Sigmoid colon (tissue), 6 donors: ENCODE measurements at regions not wholly inside any gene's neighbourhood (a gene's known extent, or its start where the extent isn't known, plus 50 kb on each side); places are given as distances from the start of the nearest gene placed in this dataset.

ENCODE experiments used
- DNase-seq: peaks from one replicate; pipeline ENCODE4 v3.0.0-alpha.2; 2019
- H3K27ac ChIP-seq, 4 donors: fragments of 200-600 bp; sonication (generic); one replicate each; pipeline ENCODE4 v1.5.1; 2016 to 2019; ENCODE audit warnings: mild to moderate bottlenecking in 1 of 4
- H3K27me3 ChIP-seq, 3 donors: fragments of 200-600 bp; sonication (generic); one replicate each; pipeline ENCODE4 v1.5.1; 2019; ENCODE audit warnings: mild to moderate bottlenecking in 1 of 3
- H3K36me3 ChIP-seq, 4 donors: fragments of 200-600 bp; sonication (generic); one replicate each; pipeline ENCODE4 v1.5.1; 2016 to 2019
- H3K4me1 ChIP-seq, 4 donors: fragments of 200-600 bp; sonication (generic); one replicate each; pipeline ENCODE4 v1.5.1; 2017 to 2019
- H3K4me3 ChIP-seq, 4 donors: fragments of 200-600 bp; sonication (generic); one replicate each; pipeline ENCODE4 v1.5.1; 2017 to 2019; ENCODE audit warnings: mild to moderate bottlenecking in 2 of 4, moderate library complexity in 1 of 4
- H3K9me3 ChIP-seq, 4 donors: fragments of 200-600 bp in 3 of 4; sonication (generic) in 3 of 4; one replicate each; pipeline versions ENCODE4 v1.5.1 to v1.6.1; 2013 to 2019
- CTCF ChIP-seq, 4 experiments: fragments of 450-650 bp in 3 of 4; fragments of 200-600 bp in 1 of 4; IDR thresholded peaks; one replicate each; pipeline ENCODE4 v1.5.1; 2016 to 2019; ENCODE audit warnings: antibody characterized with exemption in 4 of 4, mild to moderate bottlenecking in 3 of 4, moderate library complexity in 2 of 4
- EP300 ChIP-seq, 4 donors: sonication (generic); formaldehyde crosslinking; IDR thresholded peaks; one replicate each; pipeline ENCODE4 v1.6.1; 2017; ENCODE audit warnings: antibody characterized with exemption in 4 of 4
- POLR2A ChIP-seq, 2 donors: fragments of 450-650 bp; IDR thresholded peaks; one replicate each; pipeline ENCODE4 v1.6.1; 2016; ENCODE audit warnings: antibody characterized with exemption in 2 of 2, mild to moderate bottlenecking in 2 of 2, moderate library complexity in 2 of 2
- POLR2AphosphoS5 ChIP-seq, 4 donors: sonication (generic); formaldehyde crosslinking; IDR thresholded peaks; one replicate each; pipeline ENCODE4 v1.6.1; 2017; ENCODE audit warnings: antibody characterized with exemption in 4 of 4
- WGBS, 2 donors: extraction: QIAGEN DNeasy Blood & Tissue Kit; methylation state at CpG; one replicate each; pipeline ENCODE4 v1.1.7; 2013; 5-methylcytosine and 5-hydroxymethylcytosine counted together
- intact Hi-C: fragments of 100-400 bp; cut with DNase I; formaldehyde crosslinking; loops from one replicate; pipeline ENCODE4 v1.15.1; 2023
- donor health status: healthy with polysubstance abuse.
- donor health status: healthy.

DNA sequence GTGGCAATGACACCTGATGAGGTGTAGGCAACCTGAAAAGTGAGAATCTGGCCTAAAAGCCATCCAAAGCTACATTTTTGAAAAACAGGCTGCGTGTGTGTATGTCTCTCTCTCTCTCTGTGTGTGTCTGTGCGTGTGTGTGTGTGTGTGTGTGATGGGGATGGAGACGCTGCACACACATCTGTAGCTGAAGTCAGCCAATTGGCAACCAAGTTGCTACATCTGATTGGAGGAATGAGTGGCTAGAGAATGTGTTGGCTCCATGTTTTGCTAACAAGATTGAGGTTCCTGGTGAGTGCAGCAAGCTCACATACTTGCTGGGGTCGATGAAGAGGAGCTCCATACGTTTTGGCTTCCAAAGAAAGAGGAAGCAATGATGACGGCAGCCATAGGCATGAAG is 311.4 kb upstream of the NCAM1 start:
- intact Hi-C loops = no loop called here
- 63 to 71% methylated on average over 6 of the region's 6 CpGs for WGBS, 2 donors

GRCh38 chr11:112650527-112650926 is 310.7 kb upstream of the NCAM1 start:
- DNase-seq = no peak
- TF ChIP-seq CTCF (IDR thresholded peaks at IDR 0.05) (no peak), POLR2AphosphoS5 (IDR thresholded peaks at IDR 0.05) (no peak), EP300 (IDR thresholded peaks at IDR 0.05) (no peak), POLR2A (IDR thresholded peaks at IDR 0.05) (no peak)
- no peaks in the 10 kb centered on the region for H3K27me3 ChIP-seq
- no peaks in the 10 kb centered on the region for H3K9me3 ChIP-seq
- 73 to 89% methylated on average over 3 of the region's 3 CpGs for WGBS, 2 donors
- no peak overlapping the region for H3K4me3 ChIP-seq
- intact Hi-C loops = no loop called here
- H3K36me3 ChIP-seq = no peaks in the 10 kb centered on the region
- H3K4me1 ChIP-seq = peaks cover 0 to 11% (median under 1%) of the 10 kb centered on the region in 4 donors
- H3K27ac ChIP-seq = no peak overlapping the region

More for the DNA sequence above, 311.4 kb upstream of the NCAM1 start:
- no peaks in the 10 kb centered on the region for H3K27me3 ChIP-seq
- peaks cover 0 to 5% (median 0%) of the 10 kb centered on the region in 4 donors for H3K4me1 ChIP-seq
- TF ChIP-seq POLR2AphosphoS5 (IDR thresholded peaks at IDR 0.05) (no peak), EP300 (IDR thresholded peaks at IDR 0.05) (no peak), CTCF (IDR thresholded peaks at IDR 0.05) (no peak), POLR2A (IDR thresholded peaks at IDR 0.05) (no peak)
- DNase-seq = no peak
- H3K9me3 ChIP-seq = no peaks in the 10 kb centered on the region
- no peaks in the 10 kb centered on the region for H3K36me3 ChIP-seq
- H3K4me3 ChIP-seq = no peak overlapping the region
- H3K27ac ChIP-seq = no peak overlapping the region

GRCh38 chr11:112651386-112651785 is 309.8 kb upstream of the NCAM1 start:
- no peaks in the 10 kb centered on the region for H3K27me3 ChIP-seq
- intact Hi-C loops = no loop called here
- no peak overlapping the region for H3K27ac ChIP-seq
- TF ChIP-seq POLR2A (IDR thresholded peaks at IDR 0.05) (no peak), CTCF (IDR thresholded peaks at IDR 0.05) (no peak), POLR2AphosphoS5 (IDR thresholded peaks at IDR 0.05) (no peak), EP300 (IDR thresholded peaks at IDR 0.05) (no peak)
- H3K9me3 ChIP-seq = no peaks in the 10 kb centered on the region
- no peak overlapping the region for H3K4me3 ChIP-seq
- DNase-seq = no peak
- no peaks in the 10 kb centered on the region for H3K36me3 ChIP-seq
- H3K4me1 ChIP-seq = peaks cover 0 to 14% (median 2%) of the 10 kb centered on the region in 4 donors

DNA sequence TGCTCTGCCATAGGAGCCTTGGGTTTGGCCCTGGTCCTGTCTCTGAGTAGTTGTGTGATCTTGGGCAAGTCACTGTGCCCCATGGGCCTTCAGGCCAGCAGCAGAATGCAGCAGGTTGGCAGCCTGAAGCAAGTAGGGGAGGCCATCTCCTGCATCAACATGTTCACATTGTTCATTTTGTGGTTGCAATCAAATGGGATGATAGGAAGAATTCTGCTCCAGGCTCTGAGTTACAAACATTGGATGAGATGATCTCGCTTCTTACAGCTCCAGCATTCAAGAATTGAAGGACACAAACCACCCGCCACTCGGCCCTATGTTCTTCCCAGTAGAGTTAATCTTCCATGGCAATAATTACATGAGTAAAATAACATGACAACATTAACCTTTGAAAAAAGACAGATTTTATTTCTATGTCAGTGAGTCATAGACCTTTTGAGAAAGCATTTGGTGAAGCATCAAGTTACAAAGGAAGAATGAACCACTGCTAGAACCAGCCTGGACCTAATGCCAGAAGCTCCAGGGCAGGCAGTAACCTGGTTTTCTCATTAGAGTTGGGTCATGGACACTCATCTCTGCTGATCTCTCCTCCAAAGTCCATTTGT is 308.3 kb upstream of the NCAM1 start:
- DNase-seq = no peak
- intact Hi-C loops = no loop called here
- Histone ChIP-seq H3K36me3 (no peaks in the 10 kb centered on the region), H3K27me3 (no peaks in the 10 kb centered on the region), H3K4me1 (peaks cover 0 to 14% (median 2%) of the 10 kb centered on the region in 4 donors), H3K4me3 (no peak overlapping the region), H3K9me3 (no peaks in the 10 kb centered on the region), H3K27ac (no peak overlapping the region)
- 82 to 83% methylated on average over 3 of the region's 3 CpGs for WGBS, 2 donors
- TF ChIP-seq POLR2AphosphoS5 (IDR thresholded peaks at IDR 0.05) = no peak
- TF ChIP-seq EP300 (IDR thresholded peaks at IDR 0.05) = no peak
- TF ChIP-seq POLR2A (IDR thresholded peaks at IDR 0.05) = no peak
- no peak for TF ChIP-seq CTCF (IDR thresholded peaks at IDR 0.05)

- Histone ChIP-seq H3K27me3 (no peaks in the 10 kb centered on the region), H3K4me3 (no peak overlapping the region), H3K4me1 (peaks cover 0 to 14% (median 2%) of the 10 kb centered on the region in 4 donors), H3K36me3 (no peaks in the 10 kb centered on the region), H3K9me3 (no peaks in the 10 kb centered on the region), H3K27ac (no peak overlapping the region)
- 43 to 52% methylated on average over 2 of the region's 2 CpGs for WGBS, 2 donors
- TF ChIP-seq CTCF (IDR thresholded peaks at IDR 0.05) (no peak), POLR2AphosphoS5 (IDR thresholded peaks at IDR 0.05) (peak in 1 of 4 donors; percentile 43), EP300 (IDR thresholded peaks at IDR 0.05) (no peak)
- intact Hi-C loops = no loop called here
- peak; percentile 84 for DNase-seq
Observed at GRCh38 chr11:112655371-112655770, 305.8 kb upstream of the NCAM1 start.
